Thoracic aorta (tissue), 2 donors: ENCODE measurements at regions not wholly inside any gene's neighbourhood (a gene's known extent, or its start where the extent isn't known, plus 50 kb on each side); places are given as distances from the start of the nearest gene placed in this dataset.

ENCODE experiments used
- ATAC-seq: fragments of 150-250 bp; one replicate; pipeline ENCODE4 v1.8.0; 2017; ENCODE audit warnings: low read depth; ENCODE audit not compliant: insufficient number of reproducible peaks, low FRiP score
- DNase-seq: peaks from one replicate; pipeline ENCODE4 v3.0.0-alpha.2; 2020; ENCODE audit warnings: low spot score
- H3K27ac ChIP-seq, 2 donors: fragments of 200-600 bp; sonication (generic); 1 replicate in 1 of 2; 2 replicates in 1 of 2; pipeline ENCODE4 v1.5.1; 2016; ENCODE audit warnings: mild to moderate bottlenecking in 2 of 2, moderate library complexity in 2 of 2
- H3K27me3 ChIP-seq: fragments of 200-600 bp; sonication (generic); replicated peaks from 2 replicates; pipeline ENCODE4 v1.6.0; 2016; ENCODE audit warnings: mild to moderate bottlenecking; ENCODE audit not compliant: insufficient read depth
- H3K36me3 ChIP-seq: fragments of 200-600 bp; sonication (generic); one replicate; pipeline ENCODE4 v1.5.1; 2016
- H3K4me1 ChIP-seq, 2 donors: fragments of 200-600 bp; sonication (generic); 1 replicate in 1 of 2; 2 replicates in 1 of 2; pipeline versions ENCODE4 v1.5.1 to v1.6.0; 2016; ENCODE audit warnings: low read depth in 2 of 2, mild to moderate bottlenecking in 1 of 2; ENCODE audit not compliant: control insufficient read depth in 1 of 2
- H3K4me3 ChIP-seq: fragments of 200-600 bp; sonication (generic); 2 replicates; pipeline ENCODE4 v1.5.1; 2016; ENCODE audit warnings: mild to moderate bottlenecking
- H3K9me3 ChIP-seq: fragments of 200-600 bp; sonication (generic); 2 replicates; pipeline ENCODE4 v1.5.1; 2016
- CTCF ChIP-seq: fragments of 200-600 bp; sonication (generic); IDR thresholded peaks from one replicate; pipeline ENCODE4 v1.5.1; 2019; ENCODE audit warnings: antibody characterized with exemption

DNA sequence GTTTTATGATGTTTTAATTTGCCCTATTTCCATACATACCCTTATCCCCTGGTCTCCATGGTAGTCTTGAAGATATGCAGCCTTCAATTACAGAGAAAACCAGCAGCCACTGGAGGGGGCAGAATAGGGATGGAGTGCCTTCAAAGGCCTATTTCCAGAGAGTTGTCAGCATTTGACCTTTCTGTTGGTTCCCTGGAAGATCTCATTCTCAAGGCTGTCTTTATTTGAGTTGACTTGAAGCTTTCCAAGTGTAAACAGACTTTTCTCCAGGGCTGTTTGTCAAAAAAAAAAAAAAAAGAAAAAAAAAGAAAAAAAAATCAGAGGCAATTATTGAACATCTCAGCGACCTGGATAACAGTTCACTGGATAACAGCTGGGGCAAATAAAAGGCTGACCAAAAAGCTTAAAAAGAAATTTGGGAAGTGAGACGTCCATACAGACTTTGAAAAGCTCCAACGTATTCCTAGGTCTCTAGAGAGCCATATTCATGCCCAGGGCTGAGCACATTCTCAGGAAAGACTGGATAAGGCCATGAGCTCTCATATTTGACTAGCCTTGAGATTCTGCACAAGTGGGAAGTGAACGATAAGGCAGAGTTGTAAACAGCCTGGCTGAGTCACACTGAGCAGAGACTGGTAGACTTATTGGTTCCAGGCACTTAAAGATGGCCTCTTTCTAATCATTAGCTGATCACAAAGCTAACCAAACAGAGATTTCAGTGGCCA lies 126.6 kb downstream of the VAPA start:
- ATAC-seq = peak; percentile 53
- TF ChIP-seq CTCF = no peak
- H3K27me3 ChIP-seq = no peaks in the 10 kb centered on the region
- peak overlapping the region; percentile 66 to 92 for H3K27ac ChIP-seq
- DNase-seq = no peak
- peaks cover 6% of the 10 kb centered on the region for H3K9me3 ChIP-seq
- H3K36me3 ChIP-seq = no peaks in the 10 kb centered on the region
- H3K4me3 ChIP-seq = no peak overlapping the region
- peaks cover 10 to 50% of the 10 kb centered on the region in 2 donors for H3K4me1 ChIP-seq

DNA sequence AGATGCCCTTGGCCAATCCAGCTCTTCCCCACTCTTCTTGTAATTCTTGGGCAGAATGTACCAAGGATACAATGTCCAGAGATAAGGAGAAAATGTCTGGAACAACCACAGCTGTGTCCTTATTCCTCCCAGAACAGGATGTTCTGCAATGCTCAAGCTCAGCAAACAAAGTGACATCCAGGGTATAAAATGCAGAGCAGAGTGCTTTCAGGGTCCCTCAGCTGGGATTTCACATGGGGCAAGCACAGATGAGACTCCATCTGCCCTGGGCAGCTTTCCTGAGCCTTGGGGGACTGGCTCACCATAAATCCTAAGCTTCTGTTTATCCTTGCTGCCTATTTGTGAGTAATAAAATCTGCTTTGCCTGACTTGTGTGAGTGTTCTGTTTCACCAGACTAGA lies 127.4 kb downstream of the VAPA start:
- H3K27ac ChIP-seq = peak overlapping the region; percentile 66 to 92
- no peaks in the 10 kb centered on the region for H3K27me3 ChIP-seq
- ATAC-seq (peak; percentile 88), DNase-seq (peak; percentile 58)
- H3K36me3 ChIP-seq = no peaks in the 10 kb centered on the region
- peaks cover 5 to 43% of the 10 kb centered on the region in 2 donors for H3K4me1 ChIP-seq
- no peak overlapping the region for H3K4me3 ChIP-seq
- TF ChIP-seq CTCF = no peak
- peaks cover 6% of the 10 kb centered on the region for H3K9me3 ChIP-seq

DNA sequence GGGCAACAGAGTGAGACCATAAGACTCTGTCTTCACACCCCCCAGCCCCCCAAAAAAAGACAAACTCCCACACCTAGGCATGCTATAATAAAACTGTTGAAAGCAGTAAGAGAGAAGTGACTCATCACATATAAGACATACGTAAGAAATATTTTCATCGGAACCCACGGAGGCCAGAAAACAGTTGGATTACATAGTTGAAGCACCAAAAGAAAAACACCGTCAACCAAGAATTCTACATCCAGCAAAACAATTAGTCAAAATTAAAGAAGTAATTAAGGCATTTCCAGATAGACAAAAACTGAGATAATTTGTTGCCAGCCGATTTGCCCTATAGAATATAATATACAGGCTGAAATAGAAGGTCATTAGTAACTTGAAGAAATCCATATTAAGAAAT lies 128.7 kb downstream of the VAPA start:
- no peak for ATAC-seq
- peak overlapping the region; percentile 66 to 91 for H3K27ac ChIP-seq
- no peak for TF ChIP-seq CTCF

DNA sequence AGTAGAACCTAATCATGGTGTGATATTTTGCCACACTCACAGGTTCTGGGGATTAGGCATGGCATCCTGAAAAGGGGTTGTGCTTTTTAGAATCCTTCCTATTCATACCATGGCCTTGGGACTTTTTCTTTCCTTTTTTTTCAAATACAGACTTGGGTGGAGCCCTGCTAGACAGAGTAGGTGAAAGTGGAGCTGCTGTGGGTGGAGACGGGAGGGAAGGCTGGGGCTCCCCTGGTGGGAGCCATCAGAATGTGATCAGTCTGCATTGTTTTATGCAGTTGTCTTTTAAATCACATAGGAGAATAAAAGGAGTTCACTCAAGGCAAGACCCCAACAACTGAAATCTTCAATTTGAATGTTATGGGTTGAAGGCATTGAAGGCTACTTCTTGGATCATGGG lies 130.2 kb downstream of the VAPA start:
- TF ChIP-seq CTCF = no peak
- Histone ChIP-seq H3K36me3 (no peaks in the 10 kb centered on the region), H3K9me3 (peaks cover 6% of the 10 kb centered on the region), H3K27me3 (no peaks in the 10 kb centered on the region), H3K4me1 (peaks cover 5 to 35% of the 10 kb centered on the region in 2 donors), H3K27ac (peak overlapping the region in 1 of 2 donors; percentile 37), H3K4me3 (no peak overlapping the region)
- DNase-seq (no peak), ATAC-seq (no peak)

More for the DNA sequence above, 128.7 kb downstream of the VAPA start:
- Histone ChIP-seq H3K4me1 (peaks cover 5 to 35% of the 10 kb centered on the region in 2 donors), H3K4me3 (no peak overlapping the region), H3K36me3 (no peaks in the 10 kb centered on the region), H3K9me3 (peaks cover 6% of the 10 kb centered on the region), H3K27me3 (no peaks in the 10 kb centered on the region)
- no peak for DNase-seq

DNA sequence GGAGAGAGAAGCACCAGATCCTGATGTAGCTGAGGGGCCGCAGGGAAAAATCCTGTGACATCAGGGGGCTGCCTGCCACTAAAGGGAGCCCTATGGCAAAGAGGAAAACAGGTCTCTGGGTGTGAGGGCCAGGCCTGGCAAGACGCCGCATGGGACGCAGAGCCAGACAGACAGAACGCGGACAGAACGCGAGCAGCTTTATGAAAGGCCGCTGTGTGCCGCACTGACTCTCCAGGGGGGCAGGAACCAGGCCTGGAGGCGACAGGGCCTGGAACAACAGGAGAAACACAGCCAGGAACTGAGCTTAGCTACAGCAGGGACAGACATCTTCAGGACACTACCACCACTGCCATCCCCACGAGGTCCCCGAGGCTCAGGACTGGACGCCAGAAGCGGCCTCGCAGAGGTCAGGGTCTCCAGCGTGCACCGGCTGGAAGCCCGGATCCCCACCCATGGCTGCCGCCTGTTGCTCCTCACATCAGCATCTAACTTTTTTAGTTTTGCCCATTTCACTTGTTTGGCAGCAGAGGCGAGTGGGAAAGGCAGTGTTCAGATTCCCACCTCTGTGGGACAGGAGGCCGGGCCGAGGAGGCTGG lies 131.6 kb downstream of the VAPA start:
- no peak for ATAC-seq
- Histone ChIP-seq H3K27me3 (no peaks in the 10 kb centered on the region), H3K36me3 (no peaks in the 10 kb centered on the region), H3K4me3 (no peak overlapping the region), H3K27ac (peak overlapping the region in 1 of 2 donors; percentile 28), H3K9me3 (peaks cover 6% of the 10 kb centered on the region), H3K4me1 (peaks cover under 1 to 36% of the 10 kb centered on the region in 2 donors)
- no peak for TF ChIP-seq CTCF
- DNase-seq = no peak
